ENCODE measurements at regions not wholly inside any gene's neighbourhood (a gene's known extent, or its start where the extent isn't known, plus 50 kb on each side); places are given as distances from the start of the nearest gene placed in this dataset.
"Not testable (repeated sequence)": the region's sequence is repeated elsewhere in the genome, so short reads cannot be mapped to it uniquely, and the experiment has no call there.

DNA sequence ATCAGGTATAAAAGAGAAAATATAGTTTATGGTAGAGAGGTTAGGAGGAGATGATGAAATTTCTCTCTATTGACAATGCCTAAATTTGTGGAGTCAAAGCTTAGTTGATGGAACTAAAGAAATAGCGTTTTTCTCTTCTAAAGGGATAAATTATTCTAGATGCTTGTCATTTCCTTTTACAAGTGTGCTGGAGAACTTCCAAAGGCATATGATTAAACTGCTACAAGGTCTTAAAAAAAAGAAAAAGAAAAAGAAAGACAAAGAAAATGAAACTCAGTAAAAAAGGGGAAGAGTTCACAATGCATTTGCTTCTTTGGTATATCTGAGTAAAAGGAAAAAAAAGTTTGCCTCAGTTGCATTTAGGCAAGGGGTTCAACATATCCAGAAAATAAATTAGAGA is 499.8 kb upstream of the PTCHD4 start:
- no peak for DNase-seq

- DNase-seq: no peak
Measured at GRCh38 chr6:48606618-48607017, 495.6 kb upstream of the PTCHD4 start.

GRCh38 chr6:48597951-48598350 is 487.0 kb upstream of the PTCHD4 start:
- DNase-seq: no peak

DNA sequence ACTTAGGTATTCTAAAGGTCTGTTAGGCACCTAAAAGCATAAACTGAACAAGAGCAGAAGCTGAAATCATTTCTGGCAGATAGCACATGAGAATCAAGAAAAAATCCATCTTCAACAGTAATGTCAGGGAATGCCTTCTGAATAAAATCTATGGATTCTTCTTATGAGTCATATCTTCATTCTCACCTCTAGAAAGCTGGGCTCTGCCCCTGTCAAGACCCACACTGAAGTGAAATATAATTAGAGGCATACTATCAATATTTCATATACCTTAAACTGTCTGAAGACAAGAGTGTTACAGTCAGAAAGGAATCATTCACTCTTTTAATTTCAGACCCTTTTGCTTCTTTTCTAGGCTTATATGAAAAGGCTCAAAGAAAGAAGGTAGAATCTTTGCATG is 485.8 kb upstream of the PTCHD4 start:
- no peak for DNase-seq

GRCh38 chr6:48591158-48591557 is 480.2 kb upstream of the PTCHD4 start:
- DNase-seq: not testable (repeated sequence)

- DNase-seq: no peak
Measured at GRCh38 chr6:48584846-48585245, 473.8 kb upstream of the PTCHD4 start.

DNA sequence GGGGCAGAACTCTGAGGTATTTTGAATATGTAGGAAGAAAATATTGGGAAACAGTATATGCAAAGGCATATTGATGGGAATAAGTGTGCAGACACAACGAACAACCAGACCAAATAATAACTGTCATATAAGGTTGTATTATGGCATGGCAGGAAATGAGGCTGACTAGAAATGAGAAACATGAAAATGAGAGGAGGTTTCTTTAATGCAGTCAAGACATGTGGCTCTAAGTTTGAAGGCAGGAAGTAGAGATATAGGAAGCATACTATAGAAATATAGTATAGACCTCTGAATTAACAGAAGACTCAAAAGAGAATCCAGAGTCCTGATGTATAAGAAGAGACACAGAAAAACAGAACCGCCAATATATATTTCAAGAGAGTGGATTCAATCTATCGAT is 459.7 kb upstream of the PTCHD4 start:
- DNase-seq: no peak

- DNase-seq: no peak
Measured at GRCh38 chr6:48568856-48569255, 457.9 kb upstream of the PTCHD4 start.

DNA sequence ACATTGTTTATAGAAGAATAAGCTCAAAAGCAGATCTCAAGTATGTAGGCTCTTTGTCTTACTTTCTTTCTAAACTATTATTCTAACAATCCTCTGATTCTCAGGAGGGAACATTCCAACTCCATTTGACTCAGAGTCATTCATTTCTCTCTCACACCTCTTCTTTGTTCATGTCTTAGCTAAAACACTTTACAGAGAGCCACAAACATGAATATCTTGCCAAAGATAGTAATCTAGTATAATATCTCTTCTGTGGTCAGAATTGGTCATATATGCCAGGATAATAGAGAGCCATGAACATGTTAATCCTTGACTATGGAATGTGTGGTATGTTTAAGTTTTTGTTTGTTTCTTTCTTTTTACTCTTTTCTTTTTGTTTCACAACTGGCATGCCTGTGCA is 456.0 kb upstream of the PTCHD4 start:
- DNase-seq: no peak

DNA sequence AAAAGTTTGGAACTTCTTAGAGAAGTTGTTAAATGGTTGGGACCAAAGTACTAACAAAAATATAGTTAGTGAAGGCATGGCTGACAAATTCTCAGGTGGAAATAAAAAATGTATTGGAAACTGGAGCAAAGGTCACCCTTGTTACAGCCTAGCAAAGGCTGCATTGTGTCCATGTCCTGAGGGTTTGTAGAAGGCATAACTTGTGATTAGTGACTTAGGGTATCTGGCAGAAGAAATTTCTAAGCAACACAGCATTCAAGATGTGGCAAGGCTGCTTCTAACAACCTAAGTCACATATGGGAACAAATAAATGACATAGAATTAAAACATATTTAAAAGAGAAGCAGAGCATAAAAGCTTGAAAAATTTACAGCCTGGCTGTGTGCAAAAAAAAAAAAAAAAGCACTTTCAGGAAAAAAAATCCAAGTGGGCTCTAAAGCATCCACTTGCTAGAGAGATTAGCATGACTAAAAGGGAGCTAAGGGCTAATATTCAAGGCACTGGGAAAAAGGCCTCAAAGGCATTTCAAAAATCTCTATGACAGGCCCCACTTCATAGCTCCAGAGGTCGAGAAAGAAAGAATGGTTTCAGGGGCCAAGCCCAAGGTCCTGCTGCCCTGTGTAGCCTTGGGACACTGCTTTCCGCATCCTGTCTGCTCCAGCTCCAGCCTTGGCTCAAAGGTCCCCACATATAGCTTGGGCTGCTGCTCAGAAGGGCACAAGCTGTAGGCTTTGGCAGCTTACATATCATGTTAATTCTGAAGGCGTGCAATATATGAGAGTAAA is 453.2 kb upstream of the PTCHD4 start:
- no peak for DNase-seq

DNA sequence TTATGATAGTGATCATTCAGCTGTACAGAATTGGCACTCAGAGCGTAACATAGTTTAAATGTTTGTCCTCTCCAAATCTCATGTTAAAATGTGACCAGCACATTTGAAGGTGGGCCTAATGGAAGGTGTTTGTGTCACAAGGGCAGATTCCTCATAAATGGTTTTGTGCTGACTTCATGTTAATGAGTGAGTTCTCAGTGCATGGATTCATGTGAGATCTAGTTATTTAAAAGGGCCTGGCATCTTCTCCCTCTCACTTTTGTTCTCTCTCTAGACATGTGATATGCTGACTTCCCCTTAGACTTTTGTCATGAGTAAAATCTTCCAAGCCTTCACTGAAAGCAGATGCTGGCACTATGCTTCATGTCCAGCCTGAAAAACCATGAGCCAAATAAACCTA is 452.4 kb upstream of the PTCHD4 start:
- DNase-seq: no peak

DNA sequence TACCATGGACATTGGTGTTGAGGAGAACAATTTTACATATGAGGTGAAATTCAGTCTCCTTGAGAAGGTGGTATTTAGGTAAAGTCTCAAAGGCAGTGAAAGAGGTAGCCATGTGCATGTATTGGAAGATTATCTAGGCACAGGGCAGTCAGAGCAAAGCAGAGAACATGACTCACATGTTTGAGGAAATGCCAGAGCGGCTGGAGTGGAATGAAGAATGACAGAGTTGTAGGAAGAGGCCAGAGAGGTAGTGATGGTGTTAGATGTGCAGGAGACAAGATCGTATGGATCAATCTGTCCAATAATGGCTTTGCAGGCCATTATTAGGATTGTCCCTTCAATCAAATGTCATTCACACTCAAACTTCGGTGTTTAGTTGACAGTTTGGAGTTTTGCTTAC is 449.4 kb upstream of the PTCHD4 start:
- DNase-seq: no peak

DNA sequence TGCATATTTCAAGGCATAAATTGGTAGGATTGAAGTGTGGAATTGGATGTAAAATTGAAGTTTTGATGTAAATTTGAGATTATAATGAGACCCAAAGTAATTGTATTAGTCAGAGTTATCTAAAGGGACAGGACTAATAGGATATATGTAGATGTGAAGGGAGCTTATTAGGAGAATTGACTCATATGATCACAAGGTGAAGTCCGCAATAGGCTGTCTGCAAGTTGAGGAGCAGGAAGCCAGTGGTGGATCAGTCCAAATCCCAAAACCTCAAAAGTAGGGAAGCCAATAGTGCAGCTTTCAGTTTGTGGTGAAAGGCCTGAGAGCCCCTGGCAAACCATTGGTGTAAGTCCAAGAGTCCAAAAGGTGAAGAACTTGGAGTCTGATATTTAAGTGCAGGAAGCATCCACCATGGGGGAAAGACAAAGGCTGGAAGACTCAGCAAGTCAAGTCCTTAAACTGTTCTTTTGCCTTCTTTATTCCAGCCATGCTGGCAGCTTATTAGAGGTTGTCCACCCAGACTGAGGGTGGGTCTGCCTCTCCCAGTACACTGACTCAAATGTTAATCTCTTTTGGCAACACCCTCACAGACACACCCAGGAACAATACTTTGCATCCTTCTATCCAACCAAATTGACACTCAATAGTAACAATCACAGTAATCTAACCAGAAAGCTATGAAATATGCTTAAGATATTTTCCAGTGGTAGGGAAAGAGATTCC is 442.6 kb upstream of the PTCHD4 start:
- DNase-seq: no peak

DNA sequence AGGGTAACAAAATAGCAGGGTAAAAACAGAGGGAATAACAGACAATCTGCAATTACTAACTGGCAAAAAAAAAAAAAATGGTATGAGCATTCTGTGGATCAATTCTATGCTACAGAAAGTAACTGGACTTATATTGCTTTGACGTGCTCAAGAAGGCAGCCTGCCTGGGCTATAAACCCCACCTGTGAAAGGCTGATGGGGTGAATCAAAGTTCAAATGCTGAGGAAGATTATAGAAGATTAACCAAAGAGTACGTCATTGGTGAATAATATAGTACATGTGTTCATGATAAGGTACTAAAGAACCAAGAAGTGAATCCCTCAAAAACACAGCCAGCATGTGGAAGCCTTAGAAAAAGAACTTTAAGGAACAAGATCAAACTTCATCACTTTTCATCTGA is 441.9 kb upstream of the PTCHD4 start:
- no peak for DNase-seq

DNA sequence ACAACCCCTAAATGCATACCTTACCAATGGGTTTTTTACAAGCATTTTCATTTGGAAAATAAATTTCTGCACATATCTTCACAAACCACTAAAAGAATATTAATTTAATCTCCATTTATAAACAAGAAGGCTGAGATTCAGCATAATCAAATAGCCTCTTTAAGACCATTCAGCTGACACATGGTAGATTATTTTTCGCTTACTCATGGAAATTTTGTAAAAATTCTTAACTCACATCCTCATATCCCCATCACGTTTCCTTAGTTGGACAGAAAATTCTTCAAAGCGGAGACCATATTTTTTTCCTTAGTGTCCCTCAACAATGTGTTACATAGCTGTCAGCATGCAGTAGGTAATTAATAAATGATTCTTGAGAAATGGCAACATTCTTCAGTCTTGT is 439.6 kb upstream of the PTCHD4 start:
- DNase-seq: no peak

DNA sequence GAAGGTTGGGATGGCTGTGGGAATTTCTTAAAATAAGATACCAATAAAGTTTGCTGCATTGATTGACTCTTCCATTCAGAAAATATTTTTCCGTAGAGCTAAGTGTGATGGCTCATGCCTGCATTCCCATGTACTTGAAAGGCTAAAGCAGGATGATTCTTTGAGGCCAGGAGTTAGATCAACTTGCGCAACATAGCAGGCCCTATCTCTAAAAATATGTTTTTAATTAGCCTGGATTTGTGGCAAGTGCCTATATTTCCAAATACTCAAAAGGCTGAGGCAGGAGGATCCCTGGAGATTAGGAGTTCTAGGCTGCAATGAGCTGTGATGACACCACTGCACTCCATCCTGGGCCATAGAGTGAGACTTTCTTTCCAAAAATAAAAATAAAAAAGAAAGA is 431.2 kb upstream of the PTCHD4 start:
- no peak for DNase-seq

DNA sequence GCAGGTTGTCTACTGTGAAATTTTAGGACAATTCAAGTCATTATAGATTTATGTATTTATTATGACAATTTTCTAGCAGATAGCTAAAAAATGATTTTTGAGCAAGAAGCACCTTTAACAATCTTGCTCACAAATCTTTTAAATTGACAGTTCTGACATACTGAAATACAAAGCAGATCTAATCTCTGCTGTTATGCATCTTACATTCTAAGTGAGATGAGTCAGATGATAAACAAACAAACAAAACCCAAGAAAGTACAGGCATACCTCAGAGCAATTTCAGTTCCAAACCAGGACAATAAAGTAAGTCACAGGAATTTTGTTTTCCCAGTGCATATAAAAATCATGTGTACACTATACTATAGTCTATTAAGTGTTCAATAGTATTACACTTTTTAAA is 430.7 kb upstream of the PTCHD4 start:
- DNase-seq: no peak

DNA sequence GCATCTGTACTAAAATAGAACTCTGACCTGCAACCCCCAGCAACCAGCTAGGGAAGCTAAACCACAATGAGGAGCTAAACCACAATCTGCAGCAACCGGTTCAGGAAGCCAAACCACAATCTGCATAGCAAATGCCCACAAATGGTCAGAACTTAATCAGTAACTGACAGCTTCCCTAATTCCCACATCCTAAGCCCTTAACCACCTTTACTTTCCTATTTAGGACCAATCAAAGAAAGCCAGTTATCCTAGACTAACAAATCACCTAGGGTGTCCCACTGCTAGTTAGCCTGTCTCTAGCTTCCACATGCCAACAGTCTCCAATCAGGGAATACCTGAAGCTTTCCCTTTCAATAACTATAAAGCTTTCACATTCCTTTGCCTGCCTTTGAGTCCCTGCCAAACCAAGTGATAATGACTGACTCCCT is 424.6 kb upstream of the PTCHD4 start:
- no peak for DNase-seq

DNA sequence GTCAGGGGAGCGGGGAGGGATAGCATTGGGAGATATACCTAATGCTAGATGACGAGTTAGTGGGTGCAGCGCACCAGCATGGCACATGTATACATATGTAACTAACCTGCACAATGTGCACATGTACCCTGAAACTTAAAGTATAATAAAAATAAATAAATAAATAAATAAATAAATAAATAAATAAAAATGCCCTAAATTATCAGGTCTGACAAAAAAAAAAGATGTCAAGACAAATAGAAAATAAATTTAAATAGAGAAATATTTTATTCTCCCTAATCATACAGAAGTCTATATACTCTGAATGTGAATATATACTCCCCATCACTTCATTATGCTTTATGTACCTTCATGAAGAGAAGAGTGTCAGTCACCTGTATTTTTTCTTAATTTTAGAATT is 420.0 kb upstream of the PTCHD4 start:
- DNase-seq: not testable (repeated sequence)

DNA sequence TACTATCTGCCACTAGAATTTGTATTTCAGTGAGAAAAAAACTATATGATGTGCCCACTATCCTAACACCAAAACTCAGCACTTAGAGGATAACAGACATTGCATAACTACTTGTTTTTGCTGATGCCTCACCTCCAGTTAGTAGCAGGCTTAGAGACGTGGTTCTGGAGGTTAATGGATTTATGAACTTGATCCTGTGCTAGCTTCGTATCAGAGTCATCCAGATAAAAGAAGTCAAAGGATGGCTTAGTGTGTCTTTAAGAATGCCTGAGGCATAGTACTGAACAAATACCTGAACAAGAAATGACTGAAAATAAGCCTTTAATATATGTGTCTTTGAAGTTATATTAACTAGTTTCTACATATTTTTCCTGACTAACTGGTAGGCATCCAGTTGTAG is 414.9 kb upstream of the PTCHD4 start:
- no peak for DNase-seq

- peak; percentile 3 for DNase-seq
Measured at GRCh38 chr6:48520951-48521350, 410.0 kb upstream of the PTCHD4 start.

DNA sequence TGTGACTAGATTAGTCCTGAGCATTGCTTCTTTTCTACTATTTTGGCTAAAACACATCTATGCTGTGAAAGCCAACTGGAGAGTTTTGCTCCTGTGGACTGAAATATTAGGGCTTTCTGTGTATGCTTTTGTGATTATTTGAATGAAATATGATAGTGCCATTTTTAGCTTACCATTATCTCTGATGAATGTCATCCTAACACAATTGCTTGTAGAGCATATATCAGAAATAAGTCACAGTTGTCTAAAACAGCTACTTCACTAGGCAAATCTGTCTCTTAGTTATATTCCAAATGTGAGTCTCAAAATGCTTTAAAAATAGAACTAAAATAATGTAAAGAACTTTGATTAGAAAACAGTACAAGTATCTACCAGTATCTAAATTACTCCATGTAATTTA is 401.4 kb upstream of the PTCHD4 start:
- DNase-seq: no peak

GRCh38 chr6:48511378-48511777 is 400.4 kb upstream of the PTCHD4 start:
- no peak for DNase-seq

DNA sequence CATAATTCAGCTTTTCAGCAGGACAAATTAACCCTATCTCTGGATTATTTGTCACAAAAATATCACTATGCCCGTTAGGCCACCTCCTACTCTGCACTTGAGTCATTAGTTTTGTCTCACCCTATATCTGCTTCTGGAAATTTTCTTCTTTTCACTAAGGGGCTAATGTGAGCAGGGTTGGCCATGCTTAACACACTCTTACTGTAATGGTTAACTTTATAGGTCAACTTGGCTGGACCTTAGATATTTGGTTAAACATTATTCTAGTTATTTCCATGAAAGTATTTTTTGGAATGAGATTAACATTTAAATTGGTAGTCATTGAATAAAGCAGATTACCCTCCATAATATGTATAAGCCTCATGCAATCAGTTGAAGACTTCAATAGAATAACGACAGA is 394.6 kb upstream of the PTCHD4 start:
- no peak for DNase-seq
